Gastrocnemius medialis (tissue), 4 donors: ENCODE measurements at regions not wholly inside any gene's neighbourhood (a gene's known extent, or its start where the extent isn't known, plus 50 kb on each side); places are given as distances from the start of the nearest gene placed in this dataset.

Experiments used
- CTCF ChIP-seq, 5 experiments: fragments of 450-650 bp in 3 of 5; fragments of 200-600 bp in 2 of 5; sonication (generic) in 2 of 5; IDR thresholded peaks in 4 of 5; conservative IDR thresholded peaks in 1 of 5; 1 replicate in 4 of 5; 2 replicates in 1 of 5; pipeline ENCODE4 v1.5.1; 2016 to 2019; ENCODE audit warnings: antibody characterized with exemption in 5 of 5, mild to moderate bottlenecking in 3 of 5, moderate library complexity in 3 of 5
- POLR2A ChIP-seq, 2 donors: fragments of 450-650 bp; IDR thresholded peaks; one replicate each; pipeline ENCODE4 v1.6.1; 2017; ENCODE audit warnings: antibody characterized with exemption in 2 of 2, mild to moderate bottlenecking in 2 of 2, moderate library complexity in 2 of 2

- TF ChIP-seq CTCF (IDR thresholded peaks at IDR 0.05 in 4 of 5, conservative IDR thresholded peaks at IDR 0.05 in 1 of 5) (no peak), POLR2A (IDR thresholded peaks at IDR 0.05) (no peak)
These were observed 114.6 kb upstream of the TNRC6C start for GRCh38 chr17:77843896-77844295.
